Body of pancreas (tissue), 4 donors: ENCODE measurements at regions not wholly inside any gene's neighbourhood (a gene's known extent, or its start where the extent isn't known, plus 50 kb on each side); places are given as distances from the start of the nearest gene placed in this dataset.

Experiments used
- POLR2A ChIP-seq, 3 donors: fragments of 450-650 bp; IDR thresholded peaks; one replicate each; pipeline ENCODE4 v1.6.1; 2016; ENCODE audit warnings: antibody characterized with exemption in 3 of 3, mild to moderate bottlenecking in 2 of 3
- TF ChIP-seq, protein P1 (sequence below), 7 experiments: fragments of 450-650 bp in 4 of 7; fragments of 200-600 bp in 3 of 7; sonication (generic) in 3 of 7; IDR thresholded peaks; one replicate each; pipeline ENCODE4 v1.5.1; 2016 to 2019; ENCODE audit warnings: antibody characterized with exemption in 7 of 7

DNA sequence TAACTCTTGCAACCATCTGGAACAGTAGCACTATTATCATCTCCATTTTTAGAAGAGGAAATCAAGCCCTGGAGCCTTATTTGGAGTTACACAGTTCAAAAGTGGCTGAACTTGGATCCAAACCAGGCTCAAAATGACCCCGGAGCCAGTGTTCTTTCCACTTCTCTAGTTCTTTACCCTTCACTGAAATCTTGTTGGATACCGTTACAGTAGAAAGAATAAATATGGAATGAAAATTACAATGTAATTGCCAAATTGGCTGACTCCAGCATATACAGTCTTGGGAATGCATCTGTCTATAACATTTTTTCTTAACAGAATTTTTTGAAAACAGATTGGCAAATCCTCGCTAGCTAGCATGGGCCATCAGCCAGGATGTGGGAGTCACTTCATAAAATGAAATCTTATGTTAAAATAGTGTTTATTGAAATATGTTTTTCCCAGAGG, 261.4 kb downstream of the CTH start:
- TF ChIP-seq, protein P1, sequence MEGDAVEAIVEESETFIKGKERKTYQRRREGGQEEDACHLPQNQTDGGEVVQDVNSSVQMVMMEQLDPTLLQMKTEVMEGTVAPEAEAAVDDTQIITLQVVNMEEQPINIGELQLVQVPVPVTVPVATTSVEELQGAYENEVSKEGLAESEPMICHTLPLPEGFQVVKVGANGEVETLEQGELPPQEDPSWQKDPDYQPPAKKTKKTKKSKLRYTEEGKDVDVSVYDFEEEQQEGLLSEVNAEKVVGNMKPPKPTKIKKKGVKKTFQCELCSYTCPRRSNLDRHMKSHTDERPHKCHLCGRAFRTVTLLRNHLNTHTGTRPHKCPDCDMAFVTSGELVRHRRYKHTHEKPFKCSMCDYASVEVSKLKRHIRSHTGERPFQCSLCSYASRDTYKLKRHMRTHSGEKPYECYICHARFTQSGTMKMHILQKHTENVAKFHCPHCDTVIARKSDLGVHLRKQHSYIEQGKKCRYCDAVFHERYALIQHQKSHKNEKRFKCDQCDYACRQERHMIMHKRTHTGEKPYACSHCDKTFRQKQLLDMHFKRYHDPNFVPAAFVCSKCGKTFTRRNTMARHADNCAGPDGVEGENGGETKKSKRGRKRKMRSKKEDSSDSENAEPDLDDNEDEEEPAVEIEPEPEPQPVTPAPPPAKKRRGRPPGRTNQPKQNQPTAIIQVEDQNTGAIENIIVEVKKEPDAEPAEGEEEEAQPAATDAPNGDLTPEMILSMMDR (IDR thresholded peaks at IDR 0.05) = no peak
- TF ChIP-seq POLR2A (IDR thresholded peaks at IDR 0.05) = no peak
